ENCODE measurements at regions not wholly inside any gene's neighbourhood (a gene's known extent, or its start where the extent isn't known, plus 50 kb on each side); places are given as distances from the start of the nearest gene placed in this dataset.

DNA sequence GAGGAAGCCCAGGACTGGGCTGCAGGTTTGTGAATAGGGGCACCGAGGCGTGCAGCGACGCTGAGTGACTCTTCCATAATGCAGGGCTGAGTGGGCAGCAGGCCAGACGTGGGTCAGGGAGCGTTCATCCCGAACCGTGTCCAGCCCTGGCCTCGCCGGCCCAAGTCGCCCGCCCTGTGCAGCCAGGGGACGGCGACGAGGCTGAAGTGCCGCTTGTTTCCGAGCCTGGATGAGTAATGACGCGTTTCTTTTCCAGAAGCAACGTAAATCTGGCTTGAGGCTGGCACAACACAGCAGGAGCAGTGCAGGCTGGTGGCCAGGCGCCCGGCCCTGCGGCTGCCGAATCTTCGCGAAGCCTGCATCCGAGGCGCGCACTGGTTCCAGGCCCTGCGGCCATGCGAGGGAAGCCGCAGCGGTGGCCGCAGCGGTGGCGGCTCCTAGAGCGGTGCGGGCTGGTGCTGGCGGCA lies 74.0 kb upstream of the SEC61G start:
- TF ChIP-seq, protein P1, sequence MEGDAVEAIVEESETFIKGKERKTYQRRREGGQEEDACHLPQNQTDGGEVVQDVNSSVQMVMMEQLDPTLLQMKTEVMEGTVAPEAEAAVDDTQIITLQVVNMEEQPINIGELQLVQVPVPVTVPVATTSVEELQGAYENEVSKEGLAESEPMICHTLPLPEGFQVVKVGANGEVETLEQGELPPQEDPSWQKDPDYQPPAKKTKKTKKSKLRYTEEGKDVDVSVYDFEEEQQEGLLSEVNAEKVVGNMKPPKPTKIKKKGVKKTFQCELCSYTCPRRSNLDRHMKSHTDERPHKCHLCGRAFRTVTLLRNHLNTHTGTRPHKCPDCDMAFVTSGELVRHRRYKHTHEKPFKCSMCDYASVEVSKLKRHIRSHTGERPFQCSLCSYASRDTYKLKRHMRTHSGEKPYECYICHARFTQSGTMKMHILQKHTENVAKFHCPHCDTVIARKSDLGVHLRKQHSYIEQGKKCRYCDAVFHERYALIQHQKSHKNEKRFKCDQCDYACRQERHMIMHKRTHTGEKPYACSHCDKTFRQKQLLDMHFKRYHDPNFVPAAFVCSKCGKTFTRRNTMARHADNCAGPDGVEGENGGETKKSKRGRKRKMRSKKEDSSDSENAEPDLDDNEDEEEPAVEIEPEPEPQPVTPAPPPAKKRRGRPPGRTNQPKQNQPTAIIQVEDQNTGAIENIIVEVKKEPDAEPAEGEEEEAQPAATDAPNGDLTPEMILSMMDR (IDR thresholded peaks at IDR 0.05): no peak
- TF ChIP-seq POLR2A (IDR thresholded peaks at IDR 0.05; ENCODE audit: low read depth): no peak
